K562 (cell line): ENCODE measurements at regions not wholly inside any gene's neighbourhood (a gene's known extent, or its start where the extent isn't known, plus 50 kb on each side); places are given as distances from the start of the nearest gene placed in this dataset.

Experiments used
- ATAC-seq: fragments of 200-7000 bp; cut with Tn5 transposase; 3 replicates; pipeline ENCODE4 v1.9.1; 2020; ENCODE audit warnings: moderate library complexity
- BruUV-seq: library from RNA; stranded (reverse); fragments of 400-500 nt; replicated peaks from 2 replicates; lab custom pipeline; 2021; lab: Mats Ljungman, UMichigan
- CTCF ChIA-PET: fragments of 300-600 bp; formaldehyde crosslinking; extraction: SDS; loops from one replicate; lab custom pipeline; 2021; ENCODE audit warnings: low intra/inter-chr PET ratio; lab: Yijun Ruan, JAX
- POLR2A ChIA-PET: fragments of 300-600, 350-650 bp; sonication (Branson Sonifier 250); formaldehyde crosslinking; extraction: SDS; loops from one replicate; lab custom pipeline; 2021; ENCODE audit warnings: antibody characterized with exemption, inconsistent platforms; lab: Yijun Ruan, JAX
- DNase-seq, 4 experiments: peaks; one replicate each; pipeline versions ENCODE4 v3.0.0 to v3.0.0-alpha.2; 2011 to 2018; ENCODE audit warnings: low spot score in 3 of 4, mixed read lengths in 3 of 4; ENCODE audit errors: extremely low read depth in 1 of 4
- FAIRE-seq: peaks from 2 replicates; lab custom pipeline; 2011; peaks lifted over from hg19 to GRCh38; lab: Jason Lieb, UNC
- H2AFZ ChIP-seq: 2 replicates; pipeline ENCODE4 v1.6.0; 2011; ENCODE audit warnings: low read depth, low read length, control low read depth, inconsistent platforms
- H3K27ac ChIP-seq: fragments of 200-600 bp; 3 replicates; pipeline ENCODE4 v1.8.0; 2011; ENCODE audit warnings: low read depth, mild to moderate bottlenecking, control low read depth, inconsistent platforms, low read length, moderate library complexity, mixed read lengths; ENCODE audit errors: extremely low read depth
- H3K27me3 ChIP-seq, 2 experiments: fragments of 300-600 bp in 1 of 2; 2 replicates in 1 of 2; 3 replicates in 1 of 2; pipeline versions ENCODE4 v1.6.0 to v1.8.0; 2011; ENCODE audit warnings: inconsistent platforms in 2 of 2, low read length in 2 of 2, mild to moderate bottlenecking in 1 of 2, mixed read lengths in 1 of 2, moderate library complexity in 1 of 2; ENCODE audit not compliant: control insufficient read depth in 2 of 2, insufficient read depth in 2 of 2
- H3K36me3 ChIP-seq: fragments of 300-600 bp; 3 replicates; pipeline ENCODE4 v1.8.0; 2011; ENCODE audit warnings: mild to moderate bottlenecking, low read length, inconsistent platforms; ENCODE audit not compliant: control insufficient read depth, insufficient read depth
- H3K4me1 ChIP-seq, 2 experiments: fragments of 200-600 bp in 1 of 2; replicated peaks in 1 of 2; 2 replicates in 1 of 2; 3 replicates in 1 of 2; pipeline versions ENCODE4 v1.5.1 to v1.8.0; 2011; ENCODE audit warnings: inconsistent platforms in 2 of 2, low read length in 2 of 2, mild to moderate bottlenecking in 1 of 2, mixed read lengths in 1 of 2, moderate library complexity in 1 of 2; ENCODE audit not compliant: control insufficient read depth in 2 of 2, insufficient read depth in 2 of 2
- H3K4me2 ChIP-seq: 2 replicates; pipeline ENCODE4 v1.6.1; 2011; ENCODE audit warnings: low read length, control low read depth, inconsistent platforms, mixed read lengths; ENCODE audit not compliant: insufficient read depth
- H3K4me3 ChIP-seq: fragments of 200-600 bp; sonication (generic), shearing (Covaris generic); 2 replicates; pipeline ENCODE4 v1.5.1; 2016; ENCODE audit warnings: control low read depth, inconsistent platforms
- H3K79me2 ChIP-seq: fragments of 200-600 bp; 3 replicates; pipeline ENCODE4 v1.8.0; 2011; ENCODE audit warnings: low read length, inconsistent platforms; ENCODE audit not compliant: control insufficient read depth, insufficient read depth
- H3K9ac ChIP-seq, 2 experiments: 2 replicates each; pipeline versions ENCODE4 v1.6.0 to v1.6.1; 2011; ENCODE audit warnings: low read depth in 2 of 2, low read length in 2 of 2, control low read depth in 1 of 2, inconsistent platforms in 1 of 2, mild to moderate bottlenecking in 1 of 2, mixed read lengths in 1 of 2; ENCODE audit not compliant: insufficient read depth in 1 of 2
- H3K9me1 ChIP-seq: one replicate; pipeline ENCODE4 v1.6.0; 2011; ENCODE audit warnings: inconsistent platforms, mild to moderate bottlenecking, low read length, moderate library complexity; ENCODE audit not compliant: control insufficient read depth, insufficient read depth
- H3K9me3 ChIP-seq: replicated peaks from 2 replicates; pipeline ENCODE4 v1.5.1; 2011; ENCODE audit warnings: low read depth, low read length, inconsistent platforms; ENCODE audit not compliant: control insufficient read depth, insufficient read depth
- H4K20me1 ChIP-seq: replicated peaks from 2 replicates; pipeline ENCODE4 v1.6.1; 2011; ENCODE audit warnings: low read length, inconsistent platforms, mixed read lengths; ENCODE audit not compliant: control insufficient read depth, insufficient read depth
- C11orf30 ChIP-seq: fragments of 450-650 bp; IDR thresholded peaks from 2 replicates; pipeline ENCODE4 v1.6.1; 2016; ENCODE audit warnings: low read depth, mild to moderate bottlenecking
- ETS2 ChIP-seq: IDR thresholded peaks from 2 replicates; pipeline ENCODE4 v1.6.1; 2016; ENCODE audit warnings: borderline replicate concordance, missing genetic modification characterization, mild to moderate bottlenecking, moderate library complexity, missing compliant biosample characterization; ENCODE audit not compliant: poor library complexity, severe bottlenecking
- HLTF ChIP-seq: fragments of 450-650 bp; IDR thresholded peaks from 2 replicates; pipeline ENCODE4 v1.6.1; 2016
- KDM2B ChIP-seq: fragments of 250-450 bp; sonication (Bioruptor Pico); IDR thresholded peaks from 2 replicates; pipeline ENCODE4 v1.8.0; 2021; ENCODE audit warnings: mild to moderate bottlenecking, moderate library complexity
- NCOA2 ChIP-seq, 2 experiments: fragments of 450-650 bp; IDR thresholded peaks; 2 replicates each; pipeline ENCODE4 v1.6.1; 2018; ENCODE audit warnings: mild to moderate bottlenecking in 2 of 2, moderate library complexity in 1 of 2; ENCODE audit not compliant: partially characterized antibody in 2 of 2
- NCOA4 ChIP-seq: fragments of 450-650 bp; IDR thresholded peaks from 2 replicates; pipeline ENCODE4 v1.6.1; 2018; ENCODE audit warnings: mild to moderate bottlenecking; ENCODE audit not compliant: partially characterized antibody
- SOX6 ChIP-seq: fragments of 450-650 bp; IDR thresholded peaks from 2 replicates; pipeline ENCODE4 v1.6.1; 2014; ENCODE audit warnings: mild to moderate bottlenecking
- SREBF2 ChIP-seq: sonication (generic); formaldehyde crosslinking; IDR thresholded peaks from 2 replicates; pipeline ENCODE4 v1.4.0; 2020; ENCODE audit warnings: mild to moderate bottlenecking, missing genetic modification reagents
- ZEB2 ChIP-seq: fragments of 450-650 bp; IDR thresholded peaks from 2 replicates; pipeline ENCODE4 v1.6.1; 2016
- ZNF224 ChIP-seq: sonication (generic); formaldehyde crosslinking; IDR thresholded peaks from 2 replicates; pipeline ENCODE4 v1.8.0; 2022; ENCODE audit warnings: mild to moderate bottlenecking, missing genetic modification reagents
- ZNF316 ChIP-seq: fragments of 450-650 bp; IDR thresholded peaks from 2 replicates; pipeline ENCODE4 v1.6.1; 2016
- ZNF766 ChIP-seq: fragments of 200-800 bp; sonication (Bioruptor generic); conservative IDR thresholded peaks from 2 replicates; pipeline ENCODE4 v1.6.1; 2016; ENCODE audit warnings: missing genetic modification characterization, missing compliant biosample characterization
- ZSCAN29 ChIP-seq: fragments of 450-650 bp; IDR thresholded peaks from 2 replicates; pipeline ENCODE4 v1.6.1; 2017
- WGBS: fragments of 100-300 bp; shearing (Covaris generic); methylation state at CpG from one replicate; pipeline ENCODE4 v1.1.6; 2016; ENCODE audit warnings: low coverage, mixed read lengths; ENCODE audit not compliant: insufficient coverage; ENCODE audit errors: missing lambda C conversion rate; 5-methylcytosine and 5-hydroxymethylcytosine counted together
- in situ Hi-C: fragments of 300-500 bp; cut with MboI; formaldehyde crosslinking; loops from 4 replicates; pipeline ENCODE4 v1.15.0; 2018; ENCODE audit warnings: inconsistent platforms, mixed read lengths
- intact Hi-C: fragments of 100-400 bp; cut with micrococcal nuclease; formaldehyde crosslinking; loops from 2 replicates; pipeline ENCODE4 v1.14.2; 2022
- TF ChIP-seq, protein P1 (sequence below): fragments of 450-650 bp; IDR thresholded peaks from 2 replicates; pipeline ENCODE4 v1.6.1; 2016; ENCODE audit warnings: low read depth, mild to moderate bottlenecking, moderate library complexity
- TF ChIP-seq, protein P2 (sequence below): fragments of 450-650 bp; IDR thresholded peaks from 2 replicates; pipeline ENCODE4 v1.6.1; 2017; ENCODE audit warnings: antibody characterized with exemption, mild to moderate bottlenecking
- TF ChIP-seq, protein P3 (sequence below): fragments of 250-450 bp; sonication (Bioruptor Pico); IDR thresholded peaks from 2 replicates; pipeline ENCODE4 v1.5.1; 2021; ENCODE audit warnings: mild to moderate bottlenecking
- TF ChIP-seq, protein P4 (sequence below): fragments of 450-650 bp; IDR thresholded peaks from 2 replicates; pipeline ENCODE4 v1.6.1; 2017; ENCODE audit warnings: mild to moderate bottlenecking, moderate library complexity

DNA sequence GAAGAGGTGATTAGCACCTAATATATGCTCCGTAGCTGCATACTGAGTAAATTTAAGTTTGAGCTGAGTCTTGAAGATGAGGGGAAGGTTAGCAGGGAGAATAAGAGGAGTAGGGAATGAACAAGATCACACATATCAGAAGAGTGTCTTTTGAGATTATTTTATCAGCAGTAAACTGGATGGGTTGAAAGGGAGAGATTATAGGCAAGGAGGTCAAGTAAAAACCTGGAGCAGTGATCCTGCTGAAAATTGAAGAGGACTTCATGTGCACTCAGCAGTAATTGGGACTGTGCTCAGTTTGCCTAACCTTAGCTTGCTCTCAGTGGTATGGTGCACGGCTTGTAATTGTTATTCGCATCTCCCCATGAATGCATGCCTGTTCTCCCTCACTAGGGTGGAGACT is 79.5 kb upstream of the PICALM start:
- H4K20me1 ChIP-seq = no peaks in the 10 kb centered on the region
- H3K4me3 ChIP-seq = no peak overlapping the region
- H3K9me1 ChIP-seq = no peaks in the 10 kb centered on the region
- in situ Hi-C loops = no loop called here
- ChIA-PET CTCF (no interaction called here), POLR2A (interaction anchor here (0.8 to 2.3 kb wide), 7 partner anchors 10 to 81 kb away, joined by 3 to 10 read pairs (median 4); no protein-coding TSS in a partner anchor)
- peaks cover 55 to 94% of the 10 kb centered on the region in 2 experiments for H3K4me1 ChIP-seq
- DNase-seq (peak in 2 of 4 experiments; percentile 49 to 86), ATAC-seq (peak; percentile 62), FAIRE-seq (peak; percentile 75)
- peaks cover 39% of the 10 kb centered on the region; the same call in 2 of the 3 replicates for H3K79me2 ChIP-seq
- no peaks in the 10 kb centered on the region for H3K36me3 ChIP-seq
- 6% methylated on average over 3 of the region's 3 CpGs for WGBS
- no peaks in the 10 kb centered on the region; a peak in 1 of 5 replicates for H3K27me3 ChIP-seq
- intact Hi-C loops = loop anchor here (1.0 kb wide), 1 partner anchor 79 kb away; the partner anchor contains the start of gene PICALM
- peak overlapping the region in 1 of 2 experiments; percentile 48; a peak in 2 of 4 replicates for H3K9ac ChIP-seq
- no peaks in the 10 kb centered on the region for H3K9me3 ChIP-seq
- H3K27ac ChIP-seq = peak overlapping the region; percentile 64
- peak overlapping the region; percentile 80 for H3K4me2 ChIP-seq
- no TSS peak for BruUV-seq
- H2AFZ ChIP-seq = peak overlapping the region; percentile 20; the same call in 1 of the 2 replicates
- TF ChIP-seq, protein P1, sequence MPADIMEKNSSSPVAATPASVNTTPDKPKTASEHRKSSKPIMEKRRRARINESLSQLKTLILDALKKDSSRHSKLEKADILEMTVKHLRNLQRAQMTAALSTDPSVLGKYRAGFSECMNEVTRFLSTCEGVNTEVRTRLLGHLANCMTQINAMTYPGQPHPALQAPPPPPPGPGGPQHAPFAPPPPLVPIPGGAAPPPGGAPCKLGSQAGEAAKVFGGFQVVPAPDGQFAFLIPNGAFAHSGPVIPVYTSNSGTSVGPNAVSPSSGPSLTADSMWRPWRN = peak; percentile 48
- TF ChIP-seq ZNF224 (no peak), KDM2B (CRISPR knock-in tag) (no peak), SOX6 (peak; percentile 87), C11orf30 (peak; percentile 86), ZEB2 (no peak), ETS2 (tag) (no peak), NCOA4 (peak; percentile 8), NCOA2 (IDR thresholded peaks at IDR 0.05; ENCODE audit: partially characterized antibody in 2 of 2) (peak in 1 of 2 experiments; percentile 44), ZSCAN29 (0 out of 2 replicates have a peak, but pooled peaks have one; percentile 17), ZNF766 (CRISPR knock-in tag) (peak; percentile 60; the same call in 1 of the 2 replicates), ZNF316 (peak; percentile 89), HLTF (peak; percentile 69; the same call in 1 of the 2 replicates), SREBF2 (CRISPR knock-in tag) (no peak)
- TF ChIP-seq, protein P2, sequence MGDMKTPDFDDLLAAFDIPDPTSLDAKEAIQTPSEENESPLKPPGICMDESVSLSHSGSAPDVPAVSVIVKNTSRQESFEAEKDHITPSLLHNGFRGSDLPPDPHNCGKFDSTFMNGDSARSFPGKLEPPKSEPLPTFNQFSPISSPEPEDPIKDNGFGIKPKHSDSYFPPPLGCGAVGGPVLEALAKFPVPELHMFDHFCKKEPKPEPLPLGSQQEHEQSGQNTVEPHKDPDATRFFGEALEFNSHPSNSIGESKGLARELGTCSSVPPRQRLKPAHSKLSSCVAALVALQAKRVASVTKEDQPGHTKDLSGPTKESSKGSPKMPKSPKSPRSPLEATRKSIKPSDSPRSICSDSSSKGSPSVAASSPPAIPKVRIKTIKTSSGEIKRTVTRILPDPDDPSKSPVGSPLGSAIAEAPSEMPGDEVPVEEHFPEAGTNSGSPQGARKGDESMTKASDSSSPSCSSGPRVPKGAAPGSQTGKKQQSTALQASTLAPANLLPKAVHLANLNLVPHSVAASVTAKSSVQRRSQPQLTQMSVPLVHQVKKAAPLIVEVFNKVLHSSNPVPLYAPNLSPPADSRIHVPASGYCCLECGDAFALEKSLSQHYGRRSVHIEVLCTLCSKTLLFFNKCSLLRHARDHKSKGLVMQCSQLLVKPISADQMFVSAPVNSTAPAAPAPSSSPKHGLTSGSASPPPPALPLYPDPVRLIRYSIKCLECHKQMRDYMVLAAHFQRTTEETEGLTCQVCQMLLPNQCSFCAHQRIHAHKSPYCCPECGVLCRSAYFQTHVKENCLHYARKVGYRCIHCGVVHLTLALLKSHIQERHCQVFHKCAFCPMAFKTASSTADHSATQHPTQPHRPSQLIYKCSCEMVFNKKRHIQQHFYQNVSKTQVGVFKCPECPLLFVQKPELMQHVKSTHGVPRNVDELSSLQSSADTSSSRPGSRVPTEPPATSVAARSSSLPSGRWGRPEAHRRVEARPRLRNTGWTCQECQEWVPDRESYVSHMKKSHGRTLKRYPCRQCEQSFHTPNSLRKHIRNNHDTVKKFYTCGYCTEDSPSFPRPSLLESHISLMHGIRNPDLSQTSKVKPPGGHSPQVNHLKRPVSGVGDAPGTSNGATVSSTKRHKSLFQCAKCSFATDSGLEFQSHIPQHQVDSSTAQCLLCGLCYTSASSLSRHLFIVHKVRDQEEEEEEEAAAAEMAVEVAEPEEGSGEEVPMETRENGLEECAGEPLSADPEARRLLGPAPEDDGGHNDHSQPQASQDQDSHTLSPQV = peak; percentile 75; the same call in 1 of the 2 replicates
- TF ChIP-seq, protein P3, sequence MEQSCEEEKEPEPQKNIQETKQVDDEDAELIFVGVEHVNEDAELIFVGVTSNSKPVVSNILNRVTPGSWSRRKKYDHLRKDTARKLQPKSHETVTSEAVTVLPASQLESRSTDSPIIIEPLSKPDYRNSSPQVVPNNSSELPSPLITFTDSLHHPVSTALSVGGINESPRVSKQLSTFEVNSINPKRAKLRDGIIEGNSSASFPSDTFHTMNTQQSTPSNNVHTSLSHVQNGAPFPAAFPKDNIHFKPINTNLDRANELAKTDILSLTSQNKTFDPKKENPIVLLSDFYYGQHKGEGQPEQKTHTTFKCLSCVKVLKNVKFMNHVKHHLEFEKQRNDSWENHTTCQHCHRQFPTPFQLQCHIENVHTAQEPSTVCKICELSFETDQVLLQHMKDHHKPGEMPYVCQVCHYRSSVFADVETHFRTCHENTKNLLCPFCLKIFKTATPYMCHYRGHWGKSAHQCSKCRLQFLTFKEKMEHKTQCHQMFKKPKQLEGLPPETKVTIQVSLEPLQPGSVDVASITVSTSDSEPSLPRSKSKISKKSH (CRISPR knock-in tag) = no peak
- TF ChIP-seq, protein P4, sequence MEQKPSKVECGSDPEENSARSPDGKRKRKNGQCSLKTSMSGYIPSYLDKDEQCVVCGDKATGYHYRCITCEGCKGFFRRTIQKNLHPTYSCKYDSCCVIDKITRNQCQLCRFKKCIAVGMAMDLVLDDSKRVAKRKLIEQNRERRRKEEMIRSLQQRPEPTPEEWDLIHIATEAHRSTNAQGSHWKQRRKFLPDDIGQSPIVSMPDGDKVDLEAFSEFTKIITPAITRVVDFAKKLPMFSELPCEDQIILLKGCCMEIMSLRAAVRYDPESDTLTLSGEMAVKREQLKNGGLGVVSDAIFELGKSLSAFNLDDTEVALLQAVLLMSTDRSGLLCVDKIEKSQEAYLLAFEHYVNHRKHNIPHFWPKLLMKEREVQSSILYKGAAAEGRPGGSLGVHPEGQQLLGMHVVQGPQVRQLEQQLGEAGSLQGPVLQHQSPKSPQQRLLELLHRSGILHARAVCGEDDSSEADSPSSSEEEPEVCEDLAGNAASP = no peak
